H1 (cell line): ENCODE measurements at regions not wholly inside any gene's neighbourhood (a gene's known extent, or its start where the extent isn't known, plus 50 kb on each side); places are given as distances from the start of the nearest gene placed in this dataset.

Experiments used
- CTCF ChIA-PET: fragments of 300-600 bp; sonication (Branson Sonifier 250); formaldehyde crosslinking; loops from one replicate; lab custom pipeline; 2021; ENCODE audit not compliant: partially characterized antibody; lab: Charles Lee
- POLR2A ChIA-PET: fragments of 300-600 bp; sonication (Branson Sonifier 250); formaldehyde crosslinking; loops from one replicate; lab custom pipeline; 2021; ENCODE audit warnings: inconsistent platforms; ENCODE audit not compliant: partially characterized antibody; lab: Charles Lee
- DNase-seq, 2 experiments: peaks; one replicate each; pipeline versions ENCODE4 v3.0.0 to v3.0.0-alpha.2; 2010 to 2022; ENCODE audit warnings: low spot score in 2 of 2, low read depth in 1 of 2, mixed read lengths in 1 of 2
- FAIRE-seq: peaks from 2 replicates; lab custom pipeline; 2011; peaks lifted over from hg19 to GRCh38; lab: Jason Lieb, UNC
- H2AFZ ChIP-seq: 2 replicates; pipeline ENCODE4 v1.8.1; 2012; ENCODE audit warnings: low read length, inconsistent platforms
- H2AK5ac ChIP-seq: 2 replicates; pipeline ENCODE4 v1.6.1; 2013; ENCODE audit warnings: low read depth, low read length
- H2BK120ac ChIP-seq: replicated peaks from 2 replicates; pipeline ENCODE3; 2013; ENCODE audit warnings: low read depth, low read length, inconsistent platforms
- H2BK12ac ChIP-seq: 2 replicates; pipeline ENCODE4 v1.6.1; 2013; ENCODE audit warnings: low read depth, low read length
- H2BK15ac ChIP-seq: 2 replicates; pipeline ENCODE4 v1.6.1; 2013; ENCODE audit warnings: low read length
- H2BK20ac ChIP-seq: 2 replicates; pipeline ENCODE4 v1.6.1; 2013; ENCODE audit warnings: low read length
- H2BK5ac ChIP-seq: 2 replicates; pipeline ENCODE4 v1.6.1; 2013; ENCODE audit warnings: low read depth, low read length
- H3K14ac ChIP-seq: 2 replicates; pipeline ENCODE4 v1.6.1; 2013; ENCODE audit warnings: inconsistent platforms; ENCODE audit not compliant: insufficient read length
- H3K18ac ChIP-seq: 2 replicates; pipeline ENCODE4 v1.6.1; 2013; ENCODE audit warnings: low read length; ENCODE audit errors: extremely low read depth
- H3K23ac ChIP-seq: 2 replicates; pipeline ENCODE4 v1.6.1; 2013; ENCODE audit warnings: inconsistent platforms; ENCODE audit not compliant: insufficient read length
- H3K23me2 ChIP-seq: 2 replicates; pipeline ENCODE4 v1.6.1; 2013; ENCODE audit warnings: low read depth, low read length
- H3K27ac ChIP-seq: 2 replicates; pipeline ENCODE4 v1.6.1; 2011; ENCODE audit warnings: low read depth, low read length, inconsistent platforms
- H3K27me3 ChIP-seq, 4 experiments: replicated peaks in 1 of 4; 1 replicate in 1 of 4; 2 replicates in 3 of 4; pipeline versions ENCODE4 v1.6.1 to v1.8.1; 2011 to 2013; ENCODE audit warnings: low read length in 3 of 4, mild to moderate bottlenecking in 3 of 4, inconsistent platforms in 2 of 4, mixed read lengths in 2 of 4, moderate library complexity in 1 of 4; ENCODE audit not compliant: control insufficient read depth in 3 of 4, insufficient read depth in 3 of 4; ENCODE audit errors: extremely low read depth in 1 of 4
- H3K36me3 ChIP-seq, 4 experiments: 2 replicates each; pipeline versions ENCODE4 v1.6.1 to v1.8.1; 2011 to 2013; ENCODE audit warnings: mild to moderate bottlenecking in 4 of 4, low read length in 3 of 4, moderate library complexity in 2 of 4, control low read depth in 1 of 4, inconsistent platforms in 1 of 4; ENCODE audit not compliant: insufficient read depth in 4 of 4, control insufficient read depth in 2 of 4
- H3K4ac ChIP-seq: replicated peaks from 2 replicates; pipeline ENCODE3; 2013; ENCODE audit warnings: low read length, low read depth, mixed read lengths, inconsistent platforms; ENCODE audit not compliant: insufficient read length
- H3K4me1 ChIP-seq, 4 experiments: replicated peaks in 1 of 4; 1 replicate in 1 of 4; 2 replicates in 3 of 4; pipeline versions ENCODE4 v1.6.1 to v1.8.1; 2011 to 2013; ENCODE audit warnings: low read length in 3 of 4, inconsistent platforms in 2 of 4, mixed read lengths in 1 of 4; ENCODE audit not compliant: insufficient read depth in 4 of 4, control insufficient read depth in 3 of 4
- H3K4me2 ChIP-seq, 2 experiments: 2 replicates each; pipeline versions ENCODE4 v1.6.1 to v1.8.1; 2011 to 2013; ENCODE audit warnings: low read depth in 2 of 2, low read length in 2 of 2, control low read depth in 1 of 2, inconsistent platforms in 1 of 2, mild to moderate bottlenecking in 1 of 2; ENCODE audit not compliant: insufficient read depth in 1 of 2
- H3K4me3 ChIP-seq, 4 experiments: fragments of 200-600, 300-600 bp in 1 of 4; sonication (generic), shearing (Covaris generic), sonication (Bioruptor Twin) in 1 of 4; 2 replicates each; pipeline versions ENCODE4 v1.5.1 to v1.8.1; 2011 to 2016; ENCODE audit warnings: low read length in 4 of 4, low read depth in 3 of 4, control low read depth in 2 of 4, inconsistent platforms in 2 of 4, mild to moderate bottlenecking in 2 of 4, mixed read lengths in 1 of 4, moderate library complexity in 1 of 4; ENCODE audit not compliant: insufficient read depth in 2 of 4; ENCODE audit errors: extremely low read depth in 1 of 4
- H3K56ac ChIP-seq: replicated peaks from 2 replicates; pipeline ENCODE3; 2013; ENCODE audit warnings: low read depth, mild to moderate bottlenecking, mixed read lengths, low read length, inconsistent platforms; ENCODE audit not compliant: insufficient read length
- H3K79me1 ChIP-seq: 2 replicates; pipeline ENCODE4 v1.6.1; 2013; ENCODE audit warnings: low read depth, low read length, control low read depth
- H3K79me2 ChIP-seq, 2 experiments: 2 replicates each; pipeline versions ENCODE4 v1.6.1 to v1.8.1; 2012 to 2013; ENCODE audit warnings: low read length in 2 of 2, mild to moderate bottlenecking in 2 of 2, inconsistent platforms in 1 of 2; ENCODE audit not compliant: insufficient read depth in 2 of 2, control insufficient read depth in 1 of 2
- H3K9ac ChIP-seq, 4 experiments: replicated peaks in 1 of 4; 1 replicate in 1 of 4; 2 replicates in 3 of 4; pipeline versions ENCODE4 v1.6.1 to v1.8.1; 2011 to 2013; ENCODE audit warnings: low read depth in 3 of 4, low read length in 3 of 4, control low read depth in 2 of 4, mild to moderate bottlenecking in 2 of 4, moderate library complexity in 2 of 4, inconsistent platforms in 1 of 4; ENCODE audit errors: extremely low read depth in 1 of 4
- H3K9me3 ChIP-seq, 2 experiments: 2 replicates each; pipeline versions ENCODE4 v1.6.1 to v1.8.1; 2012 to 2013; ENCODE audit warnings: mild to moderate bottlenecking in 2 of 2, moderate library complexity in 2 of 2, control low read depth in 1 of 2, inconsistent platforms in 1 of 2, low read depth in 1 of 2, low read length in 1 of 2, mixed read lengths in 1 of 2; ENCODE audit not compliant: insufficient read depth in 2 of 2
- H4K20me1 ChIP-seq, 2 experiments: replicated peaks in 1 of 2; 2 replicates each; pipeline versions ENCODE3 to v1.8.1; 2011 to 2013; ENCODE audit warnings: inconsistent platforms in 2 of 2, low read length in 2 of 2, mild to moderate bottlenecking in 1 of 2; ENCODE audit not compliant: insufficient read depth in 2 of 2, control insufficient read depth in 1 of 2
- H4K5ac ChIP-seq: 2 replicates; pipeline ENCODE4 v1.6.1; 2013; ENCODE audit warnings: low read length, low read depth, mixed read lengths, inconsistent platforms; ENCODE audit not compliant: insufficient read length
- H4K8ac ChIP-seq: 2 replicates; pipeline ENCODE4 v1.8.0; 2013; ENCODE audit warnings: mild to moderate bottlenecking, moderate library complexity, low read length, inconsistent platforms; ENCODE audit not compliant: insufficient read depth; ENCODE audit errors: extremely low read depth
- H4K91ac ChIP-seq: replicated peaks from 2 replicates; pipeline ENCODE3; 2013; ENCODE audit warnings: low read length, mixed read lengths, inconsistent platforms; ENCODE audit not compliant: insufficient read length
- ATF3 ChIP-seq: IDR thresholded peaks from 2 replicates; pipeline ENCODE4 v1.6.1; 2011; ENCODE audit warnings: low read depth, mild to moderate bottlenecking, low read length; ENCODE audit not compliant: insufficient read depth
- CBX5 ChIP-seq: fragments of 300-800, 300-1000 bp; sonication (generic); IDR thresholded peaks from 2 replicates; pipeline ENCODE4 v1.7.1; 2016; ENCODE audit warnings: antibody characterized with exemption, low read length, low read depth
- EP300 ChIP-seq, 2 experiments: IDR thresholded peaks; 1 replicate in 1 of 2; 2 replicates in 1 of 2; pipeline ENCODE4 v1.6.1; 2011 to 2012; ENCODE audit warnings: low read depth in 2 of 2, low read length in 2 of 2, mild to moderate bottlenecking in 2 of 2, borderline replicate concordance in 1 of 2, inconsistent platforms in 1 of 2, moderate library complexity in 1 of 2
- GTF2F1 ChIP-seq: IDR thresholded peaks from 2 replicates; pipeline ENCODE4 v1.6.1; 2012; ENCODE audit warnings: low read depth, low read length, improper control_type of control experiment, borderline replicate concordance
- HDAC2 ChIP-seq, 2 experiments: fragments of 300-600 bp in 1 of 2; sonication (generic) in 1 of 2; IDR thresholded peaks; 2 replicates each; pipeline ENCODE4 v1.6.1; 2011 to 2012; ENCODE audit warnings: low read depth in 2 of 2, low read length in 2 of 2, mild to moderate bottlenecking in 2 of 2, moderate library complexity in 2 of 2, borderline replicate concordance in 1 of 2, inconsistent platforms in 1 of 2
- HDAC6 ChIP-seq: IDR thresholded peaks from one replicate; pipeline ENCODE4 v1.7.1; 2012; ENCODE audit warnings: low read depth, mild to moderate bottlenecking, inconsistent platforms, low read length, moderate library complexity
- MAFK ChIP-seq: IDR thresholded peaks from 2 replicates; pipeline ENCODE4 v1.6.1; 2012; ENCODE audit warnings: low read depth, mild to moderate bottlenecking, improper control_type of control experiment, low read length
- NRF1 ChIP-seq: IDR thresholded peaks from 2 replicates; pipeline ENCODE4 v1.6.1; 2011; ENCODE audit warnings: mild to moderate bottlenecking, low read depth, low read length, improper control_type of control experiment
- POLR2AphosphoS5 ChIP-seq: IDR thresholded peaks from 2 replicates; pipeline ENCODE4 v1.6.1; 2011; ENCODE audit warnings: low read depth, low read length
- SAP30 ChIP-seq: fragments of 300-600 bp; sonication (generic); IDR thresholded peaks from 2 replicates; pipeline ENCODE4 v1.7.1; 2012; ENCODE audit warnings: low read length, moderate library complexity, mild to moderate bottlenecking, inconsistent platforms; ENCODE audit not compliant: insufficient read depth, insufficient replicate concordance
- SUZ12 ChIP-seq: fragments of 200-600 bp; sonication (generic); IDR thresholded peaks from 2 replicates; pipeline ENCODE4 v1.6.1; 2012; ENCODE audit warnings: mild to moderate bottlenecking, inconsistent platforms, low read length, moderate library complexity, mixed read lengths
- TEAD4 ChIP-seq: IDR thresholded peaks from 2 replicates; pipeline ENCODE4 v1.6.1; 2012; ENCODE audit warnings: low read depth, low read length, inconsistent platforms, mixed read lengths
- WGBS, 2 experiments: shearing (Covaris generic) in 1 of 2; methylation state at CpG; one replicate each; pipeline versions ENCODE4 v1.1.6 to v1.1.7; 2013 to 2015; ENCODE audit warnings: low lambda C conversion rate in 2 of 2, mixed read lengths in 2 of 2, inconsistent platforms in 1 of 2, low coverage in 1 of 2, missing lambda C conversion rate in 1 of 2; ENCODE audit not compliant: insufficient replicate concordance in 2 of 2, insufficient coverage in 1 of 2, insufficient read length in 1 of 2; ENCODE audit errors: extremely low coverage in 1 of 2, missing lambda C conversion rate in 1 of 2; 5-methylcytosine and 5-hydroxymethylcytosine counted together

GRCh38 chr5:129358069-129358468 is 102.0 kb upstream of the ADAMTS19 start:
- POLR2A ChIA-PET: no interaction called here
- Histone ChIP-seq H3K4me3 (no peak overlapping the region), H3K18ac (no peak overlapping the region), H3K14ac (no peak overlapping the region), H3K4me2 (no peak overlapping the region), H3K23ac (no peak overlapping the region), H2AFZ (no peak overlapping the region), H4K20me1 (no peaks in the 10 kb centered on the region), H4K8ac (no peak overlapping the region), H3K27me3 (peaks cover 0 to 2% (median 0%) of the 10 kb centered on the region in 4 experiments; a peak in 1 of 7 replicates), H2BK5ac (no peak overlapping the region), H3K79me1 (no peaks in the 10 kb centered on the region), H3K4ac (no peak overlapping the region), H2BK120ac (no peak overlapping the region), H3K79me2 (no peaks in the 10 kb centered on the region), H3K27ac (no peak overlapping the region), H3K9ac (no peak overlapping the region), H2BK15ac (no peak overlapping the region), H2BK12ac (no peak overlapping the region), H4K5ac (no peak overlapping the region), H3K36me3 (no peaks in the 10 kb centered on the region), H3K23me2 (no peaks in the 10 kb centered on the region), H3K4me1 (no peaks in the 10 kb centered on the region), H3K9me3 (no peaks in the 10 kb centered on the region), H2BK20ac (no peak overlapping the region), H4K91ac (no peak overlapping the region), H3K56ac (no peak overlapping the region), H2AK5ac (no peak overlapping the region)
- DNase-seq (no peak), FAIRE-seq (no peak)
- TF ChIP-seq MAFK (no peak), EP300 (IDR thresholded peaks at IDR 0.05; ENCODE audit: borderline replicate concordance in 1 of 2, low read depth in 2 of 2, low read length in 2 of 2) (no peak), POLR2AphosphoS5 (no peak), NRF1 (no peak), SUZ12 (no peak), ATF3 (no peak), GTF2F1 (no peak), SAP30 (no peak), CBX5 (no peak), TEAD4 (no peak), HDAC2 (IDR thresholded peaks at IDR 0.05; ENCODE audit: borderline replicate concordance in 1 of 2, low read depth in 2 of 2, low read length in 2 of 2) (no peak), HDAC6 (no peak)
- CTCF ChIA-PET: interaction anchor here (0.7 to 1.5 kb wide), 4 partner anchors 11 to 92 kb away, joined by 3 read pairs; no protein-coding TSS in a partner anchor
- 88% methylated on average over 3 of the region's 3 CpGs; no CpG with 5 or more reads in 1 of the 2 experiments for WGBS, 2 experiments
